IMR-90 (cell line): ENCODE measurements at regions not wholly inside any gene's neighbourhood (a gene's known extent, or its start where the extent isn't known, plus 50 kb on each side); places are given as distances from the start of the nearest gene placed in this dataset.

Experiments used
- ATAC-seq: fragments of 200-7000 bp; cut with Tn5 transposase; 2 replicates; pipeline ENCODE4 v1.9.1; 2020; ENCODE audit warnings: low read depth, mild to moderate bottlenecking, moderate library complexity
- BruUV-seq: library from RNA; stranded (reverse); fragments of 400-500 nt; replicated peaks from 2 replicates; lab custom pipeline; 2021; lab: Mats Ljungman, UMichigan
- CTCF ChIA-PET: fragments of 300-600 bp; formaldehyde crosslinking; extraction: SDS; loops from one replicate; lab custom pipeline; 2021; ENCODE audit warnings: antibody characterized with exemption; lab: Yijun Ruan, JAX
- POLR2A ChIA-PET: fragments of 300-600 bp; sonication (Branson Sonifier 250); formaldehyde crosslinking; loops from one replicate; lab custom pipeline; 2022; ENCODE audit warnings: antibody characterized with exemption; ENCODE audit not compliant: unreplicated experiment; lab: Charles Lee
- DNase-seq: peaks from one replicate; pipeline ENCODE4 v3.0.0; 2013
- H2AFZ ChIP-seq: replicated peaks from 2 replicates; pipeline ENCODE3; 2013; ENCODE audit warnings: low read length, mild to moderate bottlenecking; ENCODE audit not compliant: poor library complexity
- H2AK5ac ChIP-seq: 2 replicates; pipeline ENCODE4 v1.6.1; 2013; ENCODE audit warnings: low read depth, low read length, inconsistent platforms
- H2AK9ac ChIP-seq: replicated peaks from 2 replicates; pipeline ENCODE3; 2013; ENCODE audit warnings: mild to moderate bottlenecking, low read depth, low read length, moderate library complexity; ENCODE audit not compliant: poor library complexity
- H2BK120ac ChIP-seq: 2 replicates; pipeline ENCODE4 v1.6.1; 2013; ENCODE audit warnings: low read depth, low read length, inconsistent platforms
- H2BK15ac ChIP-seq: 3 replicates; pipeline ENCODE4 v1.6.1; 2013; ENCODE audit warnings: low read depth, low read length, inconsistent platforms
- H2BK20ac ChIP-seq: 2 replicates; pipeline ENCODE4 v1.6.1; 2013; ENCODE audit warnings: low read depth, mild to moderate bottlenecking, inconsistent platforms, low read length, moderate library complexity
- H2BK5ac ChIP-seq: 2 replicates; pipeline ENCODE4 v1.6.1; 2013; ENCODE audit warnings: mild to moderate bottlenecking, low read depth, low read length, inconsistent platforms; ENCODE audit not compliant: poor library complexity, severe bottlenecking
- H3K14ac ChIP-seq: replicated peaks from 2 replicates; pipeline ENCODE4 v1.6.1; 2013; ENCODE audit warnings: low read depth, low read length, inconsistent platforms
- H3K18ac ChIP-seq: 2 replicates; pipeline ENCODE4 v1.6.1; 2013; ENCODE audit warnings: low read depth, low read length, control low read depth
- H3K23ac ChIP-seq: 2 replicates; pipeline ENCODE4 v1.6.1; 2013; ENCODE audit warnings: low read depth, low read length, inconsistent platforms
- H3K27ac ChIP-seq: 2 replicates; pipeline ENCODE4 v1.5.1; 2013; ENCODE audit warnings: mild to moderate bottlenecking, control low read depth, low read length; ENCODE audit not compliant: insufficient read depth
- H3K27me3 ChIP-seq: 2 replicates; pipeline ENCODE4 v1.6.1; 2013; ENCODE audit warnings: low read length; ENCODE audit not compliant: control insufficient read depth, insufficient read depth
- H3K36me3 ChIP-seq: 2 replicates; pipeline ENCODE4 v1.6.1; 2013; ENCODE audit warnings: low read length, mixed read lengths; ENCODE audit not compliant: control insufficient read depth, insufficient read depth
- H3K4ac ChIP-seq: 2 replicates; pipeline ENCODE4 v1.6.1; 2013; ENCODE audit warnings: low read depth, low read length, inconsistent platforms
- H3K4me1 ChIP-seq: 2 replicates; pipeline ENCODE4 v1.6.1; 2013; ENCODE audit warnings: low read length, mixed read lengths; ENCODE audit not compliant: control insufficient read depth, insufficient read depth
- H3K4me2 ChIP-seq: 2 replicates; pipeline ENCODE4 v1.6.1; 2013; ENCODE audit warnings: low read depth, mild to moderate bottlenecking, control low read depth, low read length, moderate library complexity
- H3K4me3 ChIP-seq: 2 replicates; pipeline ENCODE4 v1.5.1; 2013; ENCODE audit warnings: low read depth, mild to moderate bottlenecking, control low read depth, low read length, moderate library complexity; ENCODE audit not compliant: insufficient read depth
- H3K56ac ChIP-seq: 2 replicates; pipeline ENCODE4 v1.6.1; 2013; ENCODE audit warnings: low read length, inconsistent platforms; ENCODE audit not compliant: insufficient read depth; ENCODE audit errors: extremely low read depth
- H3K79me1 ChIP-seq, 2 experiments: 2 replicates each; pipeline ENCODE4 v1.6.1; 2013; ENCODE audit warnings: low read length in 2 of 2, inconsistent platforms in 1 of 2, low read depth in 1 of 2
- H3K9ac ChIP-seq: 2 replicates; pipeline ENCODE4 v1.6.1; 2013; ENCODE audit warnings: low read depth, low read length, control low read depth
- H3K9me1 ChIP-seq: 2 replicates; pipeline ENCODE4 v1.6.1; 2013; ENCODE audit warnings: low read length, inconsistent platforms; ENCODE audit not compliant: insufficient read depth
- H3K9me3 ChIP-seq: 2 replicates; pipeline ENCODE4 v1.6.1; 2013; ENCODE audit warnings: low read length; ENCODE audit not compliant: control insufficient read depth, insufficient read depth
- H4K20me1 ChIP-seq: 2 replicates; pipeline ENCODE4 v1.6.1; 2013; ENCODE audit warnings: low read length, inconsistent platforms; ENCODE audit not compliant: insufficient read depth
- H4K5ac ChIP-seq: 2 replicates; pipeline ENCODE4 v1.6.1; 2013; ENCODE audit warnings: mild to moderate bottlenecking, low read depth, low read length, control low read depth
- H4K8ac ChIP-seq, 2 experiments: 2 replicates each; pipeline ENCODE4 v1.6.1; 2013; ENCODE audit warnings: low read depth in 2 of 2, low read length in 2 of 2, control low read depth in 1 of 2, inconsistent platforms in 1 of 2
- H4K91ac ChIP-seq: 2 replicates; pipeline ENCODE4 v1.6.1; 2013; ENCODE audit warnings: low read depth, low read length, inconsistent platforms; ENCODE audit not compliant: insufficient read depth
- BHLHE40 ChIP-seq: fragments of 150-350 bp; IDR thresholded peaks from 2 replicates; pipeline ENCODE4 v1.6.1; 2016; ENCODE audit warnings: mild to moderate bottlenecking, low read depth, low read length
- CEBPB ChIP-seq: IDR thresholded peaks from 2 replicates; pipeline ENCODE4 v1.6.1; 2012; ENCODE audit warnings: low read depth, low read length, improper control_type of control experiment
- MAZ ChIP-seq: IDR thresholded peaks from 2 replicates; pipeline ENCODE4 v1.6.1; 2012; ENCODE audit warnings: low read depth, mild to moderate bottlenecking, low read length, improper control_type of control experiment, moderate library complexity, borderline replicate concordance
- POLR2A ChIP-seq: IDR thresholded peaks from 2 replicates; pipeline ENCODE4 v1.6.1; 2012; ENCODE audit warnings: mild to moderate bottlenecking, low read depth, low read length
- RAD21 ChIP-seq: IDR thresholded peaks from 2 replicates; pipeline ENCODE4 v1.6.1; 2012; ENCODE audit warnings: low read length, improper control_type of control experiment
- RFX5 ChIP-seq: IDR thresholded peaks from 2 replicates; pipeline ENCODE4 v1.8.0; 2012; ENCODE audit warnings: low read depth, mild to moderate bottlenecking, low read length, moderate library complexity
- WGBS, 2 experiments: methylation state at CpG; one replicate each; pipeline versions ENCODE4 v1.1.5 to v1.1.7; 2013; ENCODE audit warnings: missing lambda C conversion rate in 2 of 2; ENCODE audit not compliant: insufficient read length in 1 of 2; ENCODE audit errors: extremely low coverage in 2 of 2; 5-methylcytosine and 5-hydroxymethylcytosine counted together
- dilution Hi-C: fragments of 300-500 bp; cut with HindIII; formaldehyde crosslinking; loops from one replicate; pipeline ENCODE4 v1.14.3; 2018; ENCODE audit warnings: low sequenced_read_pairs; ENCODE audit not compliant: unreplicated experiment
- in situ Hi-C: fragments of 300-500 bp; cut with MboI; formaldehyde crosslinking; loops from 3 replicates; pipeline ENCODE4 v1.14.3; 2019; ENCODE audit warnings: low sequenced_read_pairs, inconsistent platforms, mixed read lengths
- intact Hi-C: fragments of 100-400 bp; cut with micrococcal nuclease; formaldehyde crosslinking; loops from 2 replicates; pipeline ENCODE4 v1.10.0; 2022
- TF ChIP-seq, protein P1 (sequence below): fragments of 150-350 bp; IDR thresholded peaks from 2 replicates; pipeline ENCODE4 v1.6.1; 2016; ENCODE audit warnings: low read depth, mild to moderate bottlenecking, low read length, moderate library complexity, borderline replicate concordance
- TF ChIP-seq, protein P2 (sequence below): fragments of 150-350 bp; IDR thresholded peaks from 2 replicates; pipeline ENCODE4 v1.6.1; 2017; ENCODE audit warnings: mild to moderate bottlenecking, antibody characterized with exemption, low read length, low read depth

DNA sequence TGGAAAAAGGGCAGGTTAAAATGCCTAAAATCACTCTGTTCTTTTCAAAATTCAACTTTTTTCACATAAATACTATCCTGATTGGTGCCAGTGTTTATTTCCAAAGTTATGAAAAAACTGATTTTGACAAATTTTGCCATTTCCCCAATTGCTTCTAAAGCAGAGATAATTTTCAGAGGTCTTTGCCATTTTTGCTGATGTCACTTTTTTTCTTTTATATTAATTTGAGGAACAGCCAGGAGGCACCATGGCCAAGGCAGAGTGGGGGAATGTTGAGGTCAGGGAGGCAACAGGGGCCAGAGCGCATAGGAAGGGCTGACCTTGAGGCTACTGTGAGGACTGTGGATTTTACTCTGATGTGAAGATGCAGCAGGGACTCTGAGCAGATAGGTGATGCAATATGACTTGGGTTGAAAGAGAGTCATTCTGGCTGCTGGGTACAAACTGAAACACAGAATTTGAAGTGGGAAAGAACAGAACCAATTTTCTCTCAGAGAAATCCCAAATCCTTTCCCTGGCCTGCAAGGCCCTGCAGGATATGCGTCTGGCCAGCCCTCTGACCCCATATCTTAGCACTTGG lies 75.1 kb upstream of the LDAH start:
- ATAC-seq (no peak), DNase-seq (no peak)
- no peak overlapping the region for H4K5ac ChIP-seq
- no peaks in the 10 kb centered on the region for H3K36me3 ChIP-seq
- no peaks in the 10 kb centered on the region for H3K4me1 ChIP-seq
- no peak overlapping the region for H2BK15ac ChIP-seq
- H3K4me2 ChIP-seq, result no peak overlapping the region
- dilution Hi-C loops (no loop called here), intact Hi-C loops (no loop called here), in situ Hi-C loops (no loop called here)
- no peak overlapping the region for H4K8ac ChIP-seq
- 38% methylated on average over 1 of the region's 2 CpGs; no CpG with 5 or more reads in 1 of the 2 experiments for WGBS, 2 experiments
- H2BK20ac ChIP-seq, result no peak overlapping the region
- H3K56ac ChIP-seq, result no peak overlapping the region
- ChIA-PET CTCF (interaction anchor here (0.6 kb wide), 1 partner anchor 334 kb away, joined by 6 read pairs; no protein-coding TSS in a partner anchor), POLR2A (no interaction called here)
- no peak overlapping the region for H3K4ac ChIP-seq
- no peaks in the 10 kb centered on the region for H3K9me1 ChIP-seq
- H3K18ac ChIP-seq, result no peak overlapping the region
- peaks cover 1% of the 10 kb centered on the region for H3K27me3 ChIP-seq
- no peak overlapping the region for H2AK5ac ChIP-seq
- no peak overlapping the region for H2BK120ac ChIP-seq
- H3K9me3 ChIP-seq, result no peaks in the 10 kb centered on the region
- H3K79me1 ChIP-seq, result no peaks in the 10 kb centered on the region
- H3K23ac ChIP-seq, result no peak overlapping the region
- no peak overlapping the region for H3K14ac ChIP-seq
- H3K4me3 ChIP-seq, result no peak overlapping the region
- H2BK5ac ChIP-seq, result no peak overlapping the region
- H4K91ac ChIP-seq, result no peak overlapping the region
- BruUV-seq, result no TSS peak
- no peak overlapping the region for H2AK9ac ChIP-seq
- H3K27ac ChIP-seq, result no peak overlapping the region
- no peak overlapping the region for H2AFZ ChIP-seq
- H4K20me1 ChIP-seq, result no peaks in the 10 kb centered on the region
- no peak overlapping the region for H3K9ac ChIP-seq
- TF ChIP-seq BHLHE40 (no peak), CEBPB (0 out of 2 replicates have a peak, but pooled peaks have one; percentile 17), POLR2A (no peak), RFX5 (no peak), RAD21 (no peak), MAZ (no peak)
- TF ChIP-seq, protein P1, sequence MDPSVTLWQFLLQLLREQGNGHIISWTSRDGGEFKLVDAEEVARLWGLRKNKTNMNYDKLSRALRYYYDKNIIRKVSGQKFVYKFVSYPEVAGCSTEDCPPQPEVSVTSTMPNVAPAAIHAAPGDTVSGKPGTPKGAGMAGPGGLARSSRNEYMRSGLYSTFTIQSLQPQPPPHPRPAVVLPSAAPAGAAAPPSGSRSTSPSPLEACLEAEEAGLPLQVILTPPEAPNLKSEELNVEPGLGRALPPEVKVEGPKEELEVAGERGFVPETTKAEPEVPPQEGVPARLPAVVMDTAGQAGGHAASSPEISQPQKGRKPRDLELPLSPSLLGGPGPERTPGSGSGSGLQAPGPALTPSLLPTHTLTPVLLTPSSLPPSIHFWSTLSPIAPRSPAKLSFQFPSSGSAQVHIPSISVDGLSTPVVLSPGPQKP, result no peak
- TF ChIP-seq, protein P2, sequence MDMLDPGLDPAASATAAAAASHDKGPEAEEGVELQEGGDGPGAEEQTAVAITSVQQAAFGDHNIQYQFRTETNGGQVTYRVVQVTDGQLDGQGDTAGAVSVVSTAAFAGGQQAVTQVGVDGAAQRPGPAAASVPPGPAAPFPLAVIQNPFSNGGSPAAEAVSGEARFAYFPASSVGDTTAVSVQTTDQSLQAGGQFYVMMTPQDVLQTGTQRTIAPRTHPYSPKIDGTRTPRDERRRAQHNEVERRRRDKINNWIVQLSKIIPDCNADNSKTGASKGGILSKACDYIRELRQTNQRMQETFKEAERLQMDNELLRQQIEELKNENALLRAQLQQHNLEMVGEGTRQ, result no peak
